ENCODE measurements at regions not wholly inside any gene's neighbourhood (a gene's known extent, or its start where the extent isn't known, plus 50 kb on each side); places are given as distances from the start of the nearest gene placed in this dataset.

- TF ChIP-seq, protein P1, sequence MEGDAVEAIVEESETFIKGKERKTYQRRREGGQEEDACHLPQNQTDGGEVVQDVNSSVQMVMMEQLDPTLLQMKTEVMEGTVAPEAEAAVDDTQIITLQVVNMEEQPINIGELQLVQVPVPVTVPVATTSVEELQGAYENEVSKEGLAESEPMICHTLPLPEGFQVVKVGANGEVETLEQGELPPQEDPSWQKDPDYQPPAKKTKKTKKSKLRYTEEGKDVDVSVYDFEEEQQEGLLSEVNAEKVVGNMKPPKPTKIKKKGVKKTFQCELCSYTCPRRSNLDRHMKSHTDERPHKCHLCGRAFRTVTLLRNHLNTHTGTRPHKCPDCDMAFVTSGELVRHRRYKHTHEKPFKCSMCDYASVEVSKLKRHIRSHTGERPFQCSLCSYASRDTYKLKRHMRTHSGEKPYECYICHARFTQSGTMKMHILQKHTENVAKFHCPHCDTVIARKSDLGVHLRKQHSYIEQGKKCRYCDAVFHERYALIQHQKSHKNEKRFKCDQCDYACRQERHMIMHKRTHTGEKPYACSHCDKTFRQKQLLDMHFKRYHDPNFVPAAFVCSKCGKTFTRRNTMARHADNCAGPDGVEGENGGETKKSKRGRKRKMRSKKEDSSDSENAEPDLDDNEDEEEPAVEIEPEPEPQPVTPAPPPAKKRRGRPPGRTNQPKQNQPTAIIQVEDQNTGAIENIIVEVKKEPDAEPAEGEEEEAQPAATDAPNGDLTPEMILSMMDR (IDR thresholded peaks at IDR 0.05) = no peak
- no peak for TF ChIP-seq POLR2AphosphoS5 (IDR thresholded peaks at IDR 0.05)
These were observed 287.4 kb upstream of the PDGFD start for GRCh38 chr11:104451197-104451893.

Data from stomach (tissue), 4 donors.